NT2/D1 (cell line): ENCODE measurements at regions not wholly inside any gene's neighbourhood (a gene's known extent, or its start where the extent isn't known, plus 50 kb on each side); places are given as distances from the start of the nearest gene placed in this dataset.

Source experiments
- DNase-seq: peaks from one replicate; pipeline ENCODE4 v3.0.0-alpha.2; 2011; ENCODE audit warnings: low read depth, low spot score
- H3K27me3 ChIP-seq: 2 replicates; pipeline ENCODE4 v1.6.0; 2011; ENCODE audit warnings: mild to moderate bottlenecking; ENCODE audit not compliant: insufficient read length, insufficient read depth
- H3K36me3 ChIP-seq: 2 replicates; pipeline ENCODE4 v1.6.1; 2011; ENCODE audit warnings: mild to moderate bottlenecking, low read length, mixed read lengths; ENCODE audit not compliant: insufficient read depth, insufficient read length
- H3K4me1 ChIP-seq: 2 replicates; pipeline ENCODE4 v1.5.1; 2011; ENCODE audit not compliant: insufficient read depth, insufficient read length
- H3K4me3 ChIP-seq: 2 replicates; pipeline ENCODE4 v1.5.1; 2011; ENCODE audit warnings: low read depth; ENCODE audit not compliant: insufficient read length
- H3K9ac ChIP-seq: 2 replicates; pipeline ENCODE4 v1.6.0; 2011; ENCODE audit warnings: low read depth; ENCODE audit not compliant: insufficient read length
- H3K9me3 ChIP-seq: 2 replicates; pipeline ENCODE4 v1.5.1; 2011; ENCODE audit warnings: mild to moderate bottlenecking, low read length; ENCODE audit not compliant: insufficient read depth
- SUZ12 ChIP-seq: IDR thresholded peaks from 2 replicates; pipeline ENCODE4 v1.6.1; 2011; ENCODE audit not compliant: insufficient read length, insufficient read depth; ENCODE audit errors: extremely low read depth
- YY1 ChIP-seq: IDR thresholded peaks from 2 replicates; pipeline ENCODE4 v1.6.1; 2011; ENCODE audit not compliant: insufficient read length, insufficient read depth
- ZNF274 ChIP-seq: IDR thresholded peaks from 2 replicates; pipeline ENCODE4 v1.6.1; 2011; ENCODE audit warnings: mild to moderate bottlenecking, low read depth, low read length

- no peak for DNase-seq
- no peaks in the 10 kb centered on the region for H3K36me3 ChIP-seq
- TF ChIP-seq YY1 (no peak), ZNF274 (no peak), SUZ12 (no peak)
- no peak overlapping the region for H3K4me3 ChIP-seq
- no peaks in the 10 kb centered on the region for H3K27me3 ChIP-seq
- no peaks in the 10 kb centered on the region for H3K4me1 ChIP-seq
- H3K9me3 ChIP-seq, result no peaks in the 10 kb centered on the region
- no peak overlapping the region for H3K9ac ChIP-seq
Observed at GRCh38 chr14:104393898-104394381, 185.6 kb upstream of the C14orf180 start.

GRCh38 chr14:104394409-104394851, 185.1 kb upstream of the C14orf180 start:
- no peak overlapping the region for H3K9ac ChIP-seq
- H3K36me3 ChIP-seq, result no peaks in the 10 kb centered on the region
- no peaks in the 10 kb centered on the region for H3K27me3 ChIP-seq
- no peaks in the 10 kb centered on the region for H3K4me1 ChIP-seq
- H3K4me3 ChIP-seq, result no peak overlapping the region
- no peak for TF ChIP-seq ZNF274
- TF ChIP-seq SUZ12, result no peak
- no peak for TF ChIP-seq YY1
- DNase-seq, result no peak
- no peaks in the 10 kb centered on the region for H3K9me3 ChIP-seq

- no peak overlapping the region for H3K9ac ChIP-seq
- H3K4me3 ChIP-seq, result no peak overlapping the region
- H3K9me3 ChIP-seq, result no peaks in the 10 kb centered on the region
- DNase-seq, result no peak
- H3K27me3 ChIP-seq, result no peaks in the 10 kb centered on the region
- no peak for TF ChIP-seq ZNF274
- H3K4me1 ChIP-seq, result peaks cover 2% of the 10 kb centered on the region
- no peaks in the 10 kb centered on the region for H3K36me3 ChIP-seq
Observed at GRCh38 chr14:104395276-104395675, 184.3 kb upstream of the C14orf180 start.

- Histone ChIP-seq H3K27me3 (no peaks in the 10 kb centered on the region), H3K36me3 (no peaks in the 10 kb centered on the region), H3K4me3 (no peak overlapping the region), H3K4me1 (peaks cover 3% of the 10 kb centered on the region), H3K9me3 (no peaks in the 10 kb centered on the region), H3K9ac (no peak overlapping the region)
- TF ChIP-seq YY1, result no peak
- TF ChIP-seq SUZ12, result no peak
- no peak for TF ChIP-seq ZNF274
- DNase-seq, result no peak
Observed at GRCh38 chr14:104395941-104396681, 183.5 kb upstream of the C14orf180 start.

GRCh38 chr14:104396682-104397470, 182.7 kb upstream of the C14orf180 start:
- peaks cover 3% of the 10 kb centered on the region for H3K4me1 ChIP-seq
- H3K27me3 ChIP-seq, result no peaks in the 10 kb centered on the region
- no peak for DNase-seq
- H3K36me3 ChIP-seq, result no peaks in the 10 kb centered on the region
- H3K9me3 ChIP-seq, result no peaks in the 10 kb centered on the region
- no peak overlapping the region for H3K9ac ChIP-seq
- H3K4me3 ChIP-seq, result no peak overlapping the region
- TF ChIP-seq SUZ12 (no peak), ZNF274 (no peak), YY1 (no peak)

GRCh38 chr14:104397956-104398355, 181.6 kb upstream of the C14orf180 start:
- H3K9me3 ChIP-seq, result no peaks in the 10 kb centered on the region
- H3K9ac ChIP-seq, result no peak overlapping the region
- TF ChIP-seq SUZ12 (no peak), YY1 (no peak), ZNF274 (no peak)
- no peak overlapping the region for H3K4me3 ChIP-seq
- H3K27me3 ChIP-seq, result no peaks in the 10 kb centered on the region
- peaks cover 3% of the 10 kb centered on the region for H3K4me1 ChIP-seq
- H3K36me3 ChIP-seq, result no peaks in the 10 kb centered on the region
- no peak for DNase-seq

GRCh38 chr14:104398656-104399055, 180.9 kb upstream of the C14orf180 start:
- Histone ChIP-seq H3K9me3 (no peaks in the 10 kb centered on the region), H3K27me3 (no peaks in the 10 kb centered on the region), H3K9ac (no peak overlapping the region), H3K4me3 (no peak overlapping the region), H3K36me3 (no peaks in the 10 kb centered on the region), H3K4me1 (peaks cover 9% of the 10 kb centered on the region)
- TF ChIP-seq YY1, result no peak
- no peak for TF ChIP-seq SUZ12
- no peak for TF ChIP-seq ZNF274
- DNase-seq, result no peak
